ENCODE measurements at regions not wholly inside any gene's neighbourhood (a gene's known extent, or its start where the extent isn't known, plus 50 kb on each side); places are given as distances from the start of the nearest gene placed in this dataset.

DNA sequence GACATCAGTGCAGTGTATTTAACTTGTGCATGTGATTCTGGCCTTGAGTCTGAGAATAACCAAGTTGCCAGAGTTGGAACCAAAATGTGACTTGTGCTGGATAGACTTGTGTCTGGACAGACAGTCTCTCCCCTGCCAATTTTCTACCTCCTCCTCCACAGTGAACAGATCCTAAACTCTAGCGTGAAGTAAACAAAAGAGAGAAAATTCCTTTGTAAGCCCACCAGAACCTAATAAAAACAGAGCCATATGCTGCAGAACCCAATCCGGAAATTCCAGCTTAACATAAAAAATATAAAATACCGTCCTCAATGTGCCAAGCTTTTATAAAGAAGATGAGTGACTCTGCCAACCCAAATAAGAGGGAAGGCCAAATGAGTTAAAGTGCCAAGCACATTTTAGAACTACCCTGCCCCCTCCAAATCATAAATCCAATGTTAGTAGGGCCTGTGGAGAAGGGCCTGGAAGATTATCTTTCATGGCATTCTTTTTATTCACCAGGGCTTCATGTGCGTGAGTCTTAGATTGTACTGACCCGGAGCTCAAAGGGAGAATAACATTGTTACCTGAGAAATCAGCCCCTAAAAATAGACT is 344.6 kb upstream of the PROK2 start:
- no peak for TF ChIP-seq ZFX (IDR thresholded peaks at IDR 0.05; ENCODE audit: borderline replicate concordance)
- TF ChIP-seq, protein P1, sequence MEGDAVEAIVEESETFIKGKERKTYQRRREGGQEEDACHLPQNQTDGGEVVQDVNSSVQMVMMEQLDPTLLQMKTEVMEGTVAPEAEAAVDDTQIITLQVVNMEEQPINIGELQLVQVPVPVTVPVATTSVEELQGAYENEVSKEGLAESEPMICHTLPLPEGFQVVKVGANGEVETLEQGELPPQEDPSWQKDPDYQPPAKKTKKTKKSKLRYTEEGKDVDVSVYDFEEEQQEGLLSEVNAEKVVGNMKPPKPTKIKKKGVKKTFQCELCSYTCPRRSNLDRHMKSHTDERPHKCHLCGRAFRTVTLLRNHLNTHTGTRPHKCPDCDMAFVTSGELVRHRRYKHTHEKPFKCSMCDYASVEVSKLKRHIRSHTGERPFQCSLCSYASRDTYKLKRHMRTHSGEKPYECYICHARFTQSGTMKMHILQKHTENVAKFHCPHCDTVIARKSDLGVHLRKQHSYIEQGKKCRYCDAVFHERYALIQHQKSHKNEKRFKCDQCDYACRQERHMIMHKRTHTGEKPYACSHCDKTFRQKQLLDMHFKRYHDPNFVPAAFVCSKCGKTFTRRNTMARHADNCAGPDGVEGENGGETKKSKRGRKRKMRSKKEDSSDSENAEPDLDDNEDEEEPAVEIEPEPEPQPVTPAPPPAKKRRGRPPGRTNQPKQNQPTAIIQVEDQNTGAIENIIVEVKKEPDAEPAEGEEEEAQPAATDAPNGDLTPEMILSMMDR (IDR thresholded peaks at IDR 0.05) = no peak
- H3K27ac ChIP-seq = no peak overlapping the region

DNA sequence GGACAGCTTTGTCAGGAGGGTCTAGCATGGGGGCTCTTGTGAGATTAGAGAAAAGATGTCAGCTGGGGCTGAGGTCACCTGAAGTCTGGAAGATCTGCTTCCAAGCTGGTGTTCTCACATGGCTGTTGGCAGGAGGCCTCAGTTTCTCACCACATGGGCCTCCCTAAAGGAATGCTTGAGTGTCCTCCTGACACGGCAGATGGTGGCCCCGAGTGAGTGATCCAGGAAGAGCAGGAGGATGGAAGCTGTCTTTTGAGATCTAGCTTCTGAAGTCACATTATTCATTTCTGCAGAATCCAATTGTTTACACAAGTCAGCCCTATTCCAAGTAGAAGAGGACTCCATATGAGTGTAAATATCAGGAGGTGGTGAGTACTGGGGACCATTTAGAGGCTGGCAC is 344.0 kb upstream of the PROK2 start:
- TF ChIP-seq ZFX (IDR thresholded peaks at IDR 0.05; ENCODE audit: borderline replicate concordance) = no peak
- TF ChIP-seq, protein P1 (IDR thresholded peaks at IDR 0.05) = no peak
- H3K27ac ChIP-seq = no peak overlapping the region

DNA sequence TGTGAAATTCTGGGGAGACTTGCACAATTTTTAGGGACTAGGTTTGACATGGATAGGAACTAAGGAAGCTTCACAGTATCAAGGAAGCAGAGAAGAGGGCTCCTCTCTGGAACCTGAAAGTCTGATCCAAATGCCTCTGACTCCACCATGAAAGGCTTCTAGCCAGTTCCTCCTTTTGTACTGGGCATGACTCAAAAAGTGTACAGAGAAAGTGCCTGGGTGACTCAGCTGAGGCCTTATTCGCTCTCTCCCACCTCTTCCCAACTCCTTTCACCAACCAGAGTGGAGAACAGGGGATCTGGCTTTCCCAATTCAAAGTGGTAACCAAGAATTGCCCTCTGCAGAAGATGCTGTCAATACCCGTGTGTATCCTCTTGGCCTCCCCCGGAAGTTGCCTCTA is 342.9 kb upstream of the PROK2 start:
- no peak overlapping the region for H3K27ac ChIP-seq
- TF ChIP-seq, protein P1 (IDR thresholded peaks at IDR 0.05) = no peak
- TF ChIP-seq ZFX (IDR thresholded peaks at IDR 0.05; ENCODE audit: borderline replicate concordance) = no peak

DNA sequence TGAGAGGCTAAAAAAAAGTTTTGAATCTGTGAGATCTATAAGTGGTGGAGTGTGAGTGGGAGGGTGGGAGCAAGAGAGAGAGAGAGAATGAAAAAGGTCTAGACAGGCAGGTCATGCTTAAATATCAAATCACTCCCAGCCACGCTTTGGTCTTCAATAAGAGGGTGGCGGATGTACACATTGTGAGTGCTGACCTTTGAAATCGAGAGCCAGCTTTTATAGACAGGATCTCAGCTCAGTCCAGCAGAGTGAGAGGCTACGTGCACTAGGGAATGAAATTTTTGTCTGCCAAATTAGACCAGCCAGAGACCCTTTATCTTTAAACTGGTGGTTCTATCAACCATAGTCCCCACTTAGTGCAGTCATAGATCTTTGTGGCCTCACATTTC is 342.3 kb upstream of the PROK2 start:
- H3K27ac ChIP-seq = no peak overlapping the region
- TF ChIP-seq, protein P1 (IDR thresholded peaks at IDR 0.05) = no peak
- no peak for TF ChIP-seq ZFX (IDR thresholded peaks at IDR 0.05; ENCODE audit: borderline replicate concordance)

DNA sequence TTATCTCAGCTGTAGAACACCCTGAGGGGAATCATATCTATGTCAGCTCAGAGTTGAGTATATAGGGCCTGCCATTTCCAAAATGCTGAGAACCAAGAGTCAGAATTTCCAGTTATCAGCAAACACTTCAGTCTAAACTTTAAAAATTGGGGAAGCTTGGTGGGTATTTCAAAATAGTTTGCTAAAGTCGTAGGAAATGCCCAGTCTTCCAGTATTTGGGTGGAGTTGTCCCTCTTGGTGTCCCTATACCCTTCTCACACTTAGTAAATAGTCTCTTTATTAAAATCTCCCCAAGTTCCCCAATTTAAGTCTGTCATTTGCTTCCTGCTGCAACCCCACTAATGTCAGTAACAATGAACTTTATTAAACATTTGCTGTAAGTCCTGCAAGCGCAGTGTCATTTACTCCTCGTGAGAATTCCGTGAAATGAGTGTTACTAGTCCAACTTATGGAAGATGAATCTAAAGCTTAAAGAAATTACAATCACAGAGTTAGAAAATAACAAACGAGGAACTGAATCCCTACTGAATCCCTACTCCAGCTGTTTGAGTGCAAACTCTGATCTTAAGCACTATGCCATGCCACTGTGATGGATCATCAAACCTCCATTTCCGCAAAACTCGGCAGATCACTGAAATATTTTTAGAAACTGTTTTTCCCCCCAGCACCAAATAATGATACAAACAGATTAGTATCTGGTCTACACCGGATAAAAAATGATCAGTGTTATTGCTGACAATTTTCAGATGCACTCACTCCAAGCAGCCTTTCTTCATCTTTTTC is 341.7 kb upstream of the PROK2 start:
- no peak overlapping the region for H3K27ac ChIP-seq
- TF ChIP-seq, protein P1 (IDR thresholded peaks at IDR 0.05) = no peak
- no peak for TF ChIP-seq ZFX (IDR thresholded peaks at IDR 0.05; ENCODE audit: borderline replicate concordance)

DNA sequence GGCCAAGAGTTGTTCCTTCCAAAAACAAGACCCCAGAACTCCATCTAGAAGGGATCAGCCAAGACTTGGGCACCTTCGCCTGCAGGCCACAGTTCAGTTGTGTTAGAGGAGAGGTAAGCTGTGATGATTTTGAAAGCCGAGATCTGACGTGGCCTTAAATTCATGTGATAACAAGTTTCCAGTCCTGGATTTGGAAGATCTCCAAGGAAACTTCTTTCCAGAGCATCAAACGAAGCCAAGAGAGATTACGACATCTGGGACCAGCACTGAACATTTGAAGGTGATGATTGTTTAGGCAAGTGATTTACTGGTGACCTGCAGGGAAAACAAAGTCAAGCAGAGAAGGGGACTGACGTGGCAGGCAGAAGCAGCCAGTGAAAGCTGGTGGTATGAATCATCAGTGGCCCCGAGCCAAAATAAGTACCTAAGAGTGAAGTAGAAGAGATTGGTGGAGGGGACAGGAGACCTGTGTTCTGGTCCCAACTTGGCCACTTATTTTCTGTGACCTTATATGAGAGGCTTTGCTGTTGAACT is 339.0 kb upstream of the PROK2 start:
- no peak overlapping the region for H3K27ac ChIP-seq
- TF ChIP-seq, protein P1 (IDR thresholded peaks at IDR 0.05) = no peak
- TF ChIP-seq ZFX (IDR thresholded peaks at IDR 0.05; ENCODE audit: borderline replicate concordance) = no peak
